BJ (cell line): ENCODE measurements at regions not wholly inside any gene's neighbourhood (a gene's known extent, or its start where the extent isn't known, plus 50 kb on each side); places are given as distances from the start of the nearest gene placed in this dataset.

Experiments used
- CTCF ChIA-PET: fragments of 350-600 bp; formaldehyde crosslinking; extraction: SDS; loops from one replicate; lab custom pipeline; 2021; ENCODE audit warnings: antibody characterized with exemption, inconsistent platforms; lab: Yijun Ruan, JAX
- POLR2A ChIA-PET: fragments of 300-600 bp; sonication (Branson Sonifier 250); formaldehyde crosslinking; extraction: SDS; loops from one replicate; lab custom pipeline; 2021; ENCODE audit warnings: antibody characterized with exemption; lab: Charles Lee
- DNase-seq: peaks from one replicate; pipeline ENCODE4 v3.0.0-alpha.2; 2011; ENCODE audit warnings: low read depth
- H3K27me3 ChIP-seq: 2 replicates; pipeline ENCODE4 v1.6.0; 2011; ENCODE audit warnings: low read length; ENCODE audit not compliant: control insufficient read depth, insufficient read depth
- H3K36me3 ChIP-seq: 2 replicates; pipeline ENCODE4 v1.5.1; 2011; ENCODE audit warnings: low read length; ENCODE audit not compliant: control insufficient read depth, insufficient read depth
- H3K4me3 ChIP-seq: 2 replicates; pipeline ENCODE4 v1.5.1; 2011; ENCODE audit warnings: low read depth, mild to moderate bottlenecking, control low read depth, low read length
- TF ChIP-seq, protein P1 (sequence below): IDR thresholded peaks from 2 replicates; pipeline ENCODE4 v1.5.1; 2011; ENCODE audit warnings: low read depth, mild to moderate bottlenecking, control low read depth, inconsistent platforms, low read length, moderate library complexity; ENCODE audit not compliant: insufficient read depth

DNA sequence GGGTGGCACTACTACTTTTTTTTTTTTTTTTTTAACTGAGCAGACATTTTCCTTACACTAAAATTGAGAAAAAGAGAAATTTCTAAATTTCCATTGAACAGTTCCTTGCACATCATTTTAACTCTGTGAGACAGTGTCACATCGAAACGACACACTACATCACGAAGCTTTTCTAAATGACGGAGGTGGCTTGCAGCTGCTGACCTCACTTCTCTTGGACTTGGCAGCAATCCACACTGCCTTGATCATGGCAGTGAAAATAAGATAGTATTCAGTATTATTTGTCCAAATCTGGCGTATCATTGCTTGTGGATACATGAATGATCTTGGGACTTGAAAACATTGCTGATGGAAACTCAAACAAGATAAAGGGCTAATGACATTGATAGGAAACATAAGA is 80.3 kb upstream of the CYYR1 start:
- no peak for DNase-seq
- Histone ChIP-seq H3K36me3 (no peaks in the 10 kb centered on the region), H3K27me3 (no peaks in the 10 kb centered on the region), H3K4me3 (no peak overlapping the region)
- ChIA-PET POLR2A (no interaction called here), CTCF (no interaction called here)
- TF ChIP-seq, protein P1, sequence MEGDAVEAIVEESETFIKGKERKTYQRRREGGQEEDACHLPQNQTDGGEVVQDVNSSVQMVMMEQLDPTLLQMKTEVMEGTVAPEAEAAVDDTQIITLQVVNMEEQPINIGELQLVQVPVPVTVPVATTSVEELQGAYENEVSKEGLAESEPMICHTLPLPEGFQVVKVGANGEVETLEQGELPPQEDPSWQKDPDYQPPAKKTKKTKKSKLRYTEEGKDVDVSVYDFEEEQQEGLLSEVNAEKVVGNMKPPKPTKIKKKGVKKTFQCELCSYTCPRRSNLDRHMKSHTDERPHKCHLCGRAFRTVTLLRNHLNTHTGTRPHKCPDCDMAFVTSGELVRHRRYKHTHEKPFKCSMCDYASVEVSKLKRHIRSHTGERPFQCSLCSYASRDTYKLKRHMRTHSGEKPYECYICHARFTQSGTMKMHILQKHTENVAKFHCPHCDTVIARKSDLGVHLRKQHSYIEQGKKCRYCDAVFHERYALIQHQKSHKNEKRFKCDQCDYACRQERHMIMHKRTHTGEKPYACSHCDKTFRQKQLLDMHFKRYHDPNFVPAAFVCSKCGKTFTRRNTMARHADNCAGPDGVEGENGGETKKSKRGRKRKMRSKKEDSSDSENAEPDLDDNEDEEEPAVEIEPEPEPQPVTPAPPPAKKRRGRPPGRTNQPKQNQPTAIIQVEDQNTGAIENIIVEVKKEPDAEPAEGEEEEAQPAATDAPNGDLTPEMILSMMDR, result no peak

DNA sequence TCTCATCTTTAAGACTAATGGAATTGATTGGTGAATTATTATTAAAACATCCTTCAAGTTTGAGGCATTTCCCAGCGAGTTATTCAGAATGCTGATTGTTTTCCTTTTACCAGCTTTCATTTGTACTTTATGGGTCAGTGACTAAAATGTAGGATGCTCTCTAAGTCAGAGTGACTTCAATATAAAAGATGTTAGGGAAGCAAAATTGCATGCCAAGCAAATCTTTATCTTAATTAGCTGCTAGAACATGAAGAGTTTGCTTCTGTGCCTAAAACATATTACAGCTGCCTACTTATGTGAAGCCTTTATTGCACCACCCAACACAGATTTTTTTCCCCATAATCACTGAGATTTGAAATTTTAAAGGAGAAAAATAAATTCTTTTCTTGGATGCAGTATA is 79.8 kb upstream of the CYYR1 start:
- no peaks in the 10 kb centered on the region for H3K36me3 ChIP-seq
- ChIA-PET CTCF (no interaction called here), POLR2A (no interaction called here)
- no peaks in the 10 kb centered on the region for H3K27me3 ChIP-seq
- TF ChIP-seq, protein P1, result no peak
- no peak for DNase-seq
- H3K4me3 ChIP-seq, result no peak overlapping the region

DNA sequence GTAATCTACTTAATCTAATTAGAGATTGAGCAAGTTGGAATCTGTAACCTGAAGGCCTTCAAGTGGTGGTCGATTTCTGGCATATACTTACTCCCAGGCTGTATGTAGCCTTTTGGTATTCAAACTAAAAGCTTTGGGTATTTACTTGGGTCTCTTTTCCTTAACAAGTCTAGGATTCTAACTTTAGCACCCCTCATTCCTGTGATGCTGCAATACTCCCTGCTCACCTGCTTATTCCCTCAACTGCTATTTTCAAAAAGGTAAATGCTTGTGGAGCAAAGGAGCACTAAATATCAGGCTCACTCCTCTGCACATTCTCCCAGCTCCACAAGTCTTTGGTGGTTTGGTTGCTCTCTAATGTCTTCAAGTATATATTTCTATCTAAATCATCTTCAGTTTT is 68.0 kb upstream of the CYYR1 start:
- no peak for DNase-seq
- TF ChIP-seq, protein P1, result no peak
- Histone ChIP-seq H3K27me3 (no peaks in the 10 kb centered on the region), H3K4me3 (no peak overlapping the region), H3K36me3 (no peaks in the 10 kb centered on the region)
- ChIA-PET CTCF (no interaction called here), POLR2A (no interaction called here)

DNA sequence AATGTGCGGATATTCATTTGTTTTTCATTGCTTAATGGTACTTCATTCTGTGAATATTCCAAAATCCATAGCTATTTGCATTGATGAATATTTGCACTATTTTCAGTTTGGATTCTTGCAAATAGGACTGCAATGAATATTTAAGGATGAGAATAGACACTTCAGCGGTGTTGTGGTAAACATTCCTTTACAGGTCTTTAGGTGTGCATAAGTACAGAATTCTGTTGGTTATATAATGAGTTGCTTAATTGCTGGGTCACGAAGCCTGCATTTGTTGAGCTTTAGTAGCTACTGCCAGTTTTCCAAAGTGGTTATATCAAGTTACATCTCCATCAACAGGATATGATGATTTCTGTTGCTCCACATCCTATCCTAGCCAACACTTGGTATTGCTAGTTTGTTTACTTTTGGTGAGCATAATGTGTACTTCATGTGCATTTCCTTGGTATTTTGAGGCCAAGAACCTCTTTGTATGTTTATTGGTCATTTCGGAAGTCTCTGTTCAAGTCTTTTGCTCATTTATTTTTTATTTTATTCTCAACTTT is 64.2 kb upstream of the CYYR1 start:
- ChIA-PET CTCF (no interaction called here), POLR2A (no interaction called here)
- Histone ChIP-seq H3K36me3 (no peaks in the 10 kb centered on the region), H3K27me3 (no peaks in the 10 kb centered on the region), H3K4me3 (no peak overlapping the region)
- no peak for DNase-seq
- TF ChIP-seq, protein P1, result no peak

DNA sequence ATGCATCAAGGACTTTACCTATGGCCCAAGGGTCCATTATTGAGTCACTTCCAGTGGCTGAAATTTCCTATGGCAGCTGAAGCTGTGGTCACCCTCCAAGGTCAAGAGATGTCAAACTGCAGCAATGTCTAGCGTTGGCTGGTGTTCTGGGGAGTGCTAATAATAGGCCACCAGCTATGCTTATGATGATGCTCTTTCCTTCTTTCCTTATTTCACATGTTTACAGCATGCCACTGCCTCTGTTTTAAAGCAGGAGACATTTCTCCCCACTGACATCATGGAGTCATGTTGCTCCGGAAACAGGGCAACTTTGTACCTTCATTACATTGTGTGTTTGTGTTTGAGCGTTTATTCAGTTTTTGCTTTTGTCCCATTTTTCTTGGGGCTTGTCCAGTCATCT is 62.6 kb upstream of the CYYR1 start:
- Histone ChIP-seq H3K4me3 (no peak overlapping the region), H3K27me3 (no peaks in the 10 kb centered on the region), H3K36me3 (no peaks in the 10 kb centered on the region)
- ChIA-PET POLR2A (no interaction called here), CTCF (interaction anchor here (0.6 kb wide), 1 partner anchor 52 kb away, joined by 3 read pairs; no protein-coding TSS in a partner anchor)
- TF ChIP-seq, protein P1, result no peak
- DNase-seq, result no peak
